ENCODE measurements at regions not wholly inside any gene's neighbourhood (a gene's known extent, or its start where the extent isn't known, plus 50 kb on each side); places are given as distances from the start of the nearest gene placed in this dataset.

- H3K4me1 ChIP-seq: no peaks in the 10 kb centered on the region
- no peak overlapping the region for H3K4me3 ChIP-seq (ENCODE audit: low read depth, low read length)
- no peak for TF ChIP-seq CTCF (IDR thresholded peaks at IDR 0.05; ENCODE audit: low read depth, low read length)
- H3K9me3 ChIP-seq: 0 out of 2 replicates have a peak, but pooled peaks cover 2% of the 10 kb centered on the region
- no peaks in the 10 kb centered on the region for H3K27me3 ChIP-seq
- no peak for DNase-seq
- no peaks in the 10 kb centered on the region for H3K36me3 ChIP-seq
Measured at GRCh38 chr4:13938299-13938698, 310.8 kb upstream of the BOD1L1 start.

DNA sequence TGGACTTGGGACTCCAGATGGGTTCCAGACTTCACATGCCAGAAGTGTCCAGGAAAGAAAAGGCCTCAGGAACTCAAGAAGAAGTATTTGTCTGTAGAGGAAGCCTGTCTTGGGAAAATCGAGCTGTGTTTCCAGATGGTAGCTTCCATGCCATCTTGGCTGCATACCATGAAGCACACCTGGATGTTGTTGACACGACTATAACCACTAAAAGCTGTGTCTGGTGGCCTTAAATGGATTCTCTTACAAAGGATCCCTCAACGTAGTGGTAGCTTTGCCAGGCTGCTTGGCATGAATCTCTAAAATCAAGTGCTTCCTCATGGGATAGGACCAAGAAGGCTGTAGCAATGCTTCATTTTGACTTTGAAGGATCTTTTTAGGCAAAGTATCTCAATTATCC is 313.4 kb upstream of the BOD1L1 start:
- H3K9me3 ChIP-seq: 0 out of 2 replicates have a peak, but pooled peaks cover 2% of the 10 kb centered on the region
- H3K27me3 ChIP-seq: no peaks in the 10 kb centered on the region
- H3K36me3 ChIP-seq: no peaks in the 10 kb centered on the region
- H3K4me3 ChIP-seq (ENCODE audit: low read depth, low read length): no peak overlapping the region
- no peak for TF ChIP-seq CTCF (IDR thresholded peaks at IDR 0.05; ENCODE audit: low read depth, low read length)
- no peak for DNase-seq
- no peaks in the 10 kb centered on the region for H3K4me1 ChIP-seq

GRCh38 chr4:13942977-13943376 is 315.5 kb upstream of the BOD1L1 start:
- DNase-seq: no peak
- Histone ChIP-seq H3K27me3 (no peaks in the 10 kb centered on the region), H3K9me3 (0 out of 2 replicates have a peak, but pooled peaks cover 1% of the 10 kb centered on the region), H3K4me3 (ENCODE audit: low read depth, low read length) (no peak overlapping the region), H3K4me1 (no peaks in the 10 kb centered on the region), H3K36me3 (no peaks in the 10 kb centered on the region)
- TF ChIP-seq CTCF (IDR thresholded peaks at IDR 0.05; ENCODE audit: low read depth, low read length): no peak

DNA sequence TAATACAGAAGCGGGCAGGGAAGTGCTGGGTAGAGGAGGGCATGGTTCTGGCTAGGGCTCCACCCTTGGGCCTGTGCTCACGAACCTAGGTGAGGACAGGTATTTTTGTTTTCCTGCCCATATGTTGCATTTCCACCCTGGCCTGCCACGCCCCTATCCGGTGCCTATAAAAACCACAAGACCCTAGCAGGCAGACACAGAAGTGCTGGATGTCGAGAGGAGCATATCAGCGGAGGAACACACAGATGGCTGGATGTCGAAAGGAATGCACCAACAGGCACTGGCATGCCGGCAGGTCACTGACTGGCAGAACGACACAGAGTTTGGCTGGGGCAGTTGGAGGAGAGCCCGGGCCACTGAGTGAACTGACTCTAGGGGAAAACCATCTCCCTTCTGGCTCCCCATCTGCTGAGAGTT is 316.6 kb upstream of the BOD1L1 start:
- H3K4me1 ChIP-seq: no peaks in the 10 kb centered on the region
- DNase-seq: no peak
- no peaks in the 10 kb centered on the region for H3K36me3 ChIP-seq
- TF ChIP-seq CTCF (IDR thresholded peaks at IDR 0.05; ENCODE audit: low read depth, low read length): no peak
- H3K27me3 ChIP-seq: no peaks in the 10 kb centered on the region
- no peak overlapping the region for H3K4me3 ChIP-seq (ENCODE audit: low read depth, low read length)
- H3K9me3 ChIP-seq: no peaks in the 10 kb centered on the region

DNA sequence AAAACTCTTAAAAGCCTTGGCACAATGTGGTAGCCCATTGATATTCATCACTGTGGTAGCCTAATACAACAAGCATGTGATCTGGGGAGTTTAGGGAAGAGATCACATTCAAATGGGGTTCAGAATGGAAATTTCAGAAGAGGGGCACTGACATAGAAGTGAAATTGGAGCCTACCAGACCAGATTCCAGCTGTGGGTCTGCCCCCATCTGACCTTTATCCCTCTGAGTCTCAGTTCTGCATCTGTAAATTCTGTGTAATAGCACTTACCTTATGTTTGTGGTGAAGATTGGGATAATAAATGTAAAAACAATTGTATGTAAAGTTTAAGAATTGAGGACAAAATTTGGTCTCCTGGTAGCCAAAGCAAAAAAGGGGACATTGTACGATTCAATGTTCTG is 320.4 kb upstream of the BOD1L1 start:
- DNase-seq: no peak
- TF ChIP-seq CTCF (IDR thresholded peaks at IDR 0.05; ENCODE audit: low read depth, low read length): no peak
- Histone ChIP-seq H3K4me3 (ENCODE audit: low read depth, low read length) (no peak overlapping the region), H3K4me1 (no peaks in the 10 kb centered on the region), H3K27me3 (no peaks in the 10 kb centered on the region), H3K9me3 (no peaks in the 10 kb centered on the region), H3K36me3 (no peaks in the 10 kb centered on the region)

- TF ChIP-seq CTCF (IDR thresholded peaks at IDR 0.05; ENCODE audit: low read depth, low read length): no peak
- H3K4me3 ChIP-seq (ENCODE audit: low read depth, low read length): no peak overlapping the region
- H3K27me3 ChIP-seq: no peaks in the 10 kb centered on the region
- no peaks in the 10 kb centered on the region for H3K9me3 ChIP-seq
- no peaks in the 10 kb centered on the region for H3K36me3 ChIP-seq
- no peaks in the 10 kb centered on the region for H3K4me1 ChIP-seq
- no peak for DNase-seq
Measured at GRCh38 chr4:13950491-13950890, 323.0 kb upstream of the BOD1L1 start.

Measured in BE2C (cell line).